Spleen (tissue), 11 donors: ENCODE measurements at regions not wholly inside any gene's neighbourhood (a gene's known extent, or its start where the extent isn't known, plus 50 kb on each side); places are given as distances from the start of the nearest gene placed in this dataset.

Source experiments
- DNase-seq: peaks from one replicate; pipeline ENCODE4 v3.0.0-alpha.2; 2020
- H3K27ac ChIP-seq, 8 donors: fragments of 200-600 bp; sonication (generic) in 7 of 8; 1 replicate in 4 of 8; 2 replicates in 4 of 8; pipeline versions ENCODE4 v1.5.0 to v1.8.0; 2016 to 2021; ENCODE audit warnings: inconsistent platforms in 4 of 8, mild to moderate bottlenecking in 4 of 8, moderate library complexity in 1 of 8
- H3K27me3 ChIP-seq, 7 donors: fragments of 200-600 bp; sonication (generic) in 6 of 7; replicated peaks in 1 of 7; 1 replicate in 4 of 7; 2 replicates in 3 of 7; pipeline versions ENCODE4 v1.5.0 to v1.8.0; 2016 to 2021; ENCODE audit warnings: inconsistent platforms in 3 of 7, mild to moderate bottlenecking in 1 of 7
- H3K36me3 ChIP-seq, 6 donors: fragments of 200-600 bp; sonication (generic) in 5 of 6; 1 replicate in 4 of 6; 2 replicates in 2 of 6; pipeline versions ENCODE4 v1.5.0 to v1.8.0; 2016 to 2021; ENCODE audit warnings: inconsistent platforms in 2 of 6
- H3K4me1 ChIP-seq, 6 donors: fragments of 200-600 bp; sonication (generic) in 5 of 6; 1 replicate in 3 of 6; 2 replicates in 3 of 6; pipeline versions ENCODE4 v1.5.0 to v1.8.0; 2016 to 2021; ENCODE audit warnings: inconsistent platforms in 3 of 6
- H3K4me3 ChIP-seq, 8 donors: fragments of 200-600 bp; sonication (generic) in 7 of 8; 1 replicate in 4 of 8; 2 replicates in 4 of 8; pipeline versions ENCODE4 v1.5.0 to v1.8.0; 2016 to 2021; ENCODE audit warnings: inconsistent platforms in 4 of 8, mild to moderate bottlenecking in 4 of 8, moderate library complexity in 2 of 8
- H3K9me3 ChIP-seq, 8 donors: fragments of 200-600 bp; sonication (generic) in 7 of 8; 1 replicate in 4 of 8; 2 replicates in 4 of 8; pipeline versions ENCODE4 v1.5.0 to v1.8.0; 2016 to 2021; ENCODE audit warnings: inconsistent platforms in 4 of 8
- POLR2A ChIP-seq, 3 donors: fragments of 450-650 bp; IDR thresholded peaks; one replicate each; pipeline ENCODE4 v1.5.1; 2017; ENCODE audit warnings: antibody characterized with exemption in 3 of 3, mild to moderate bottlenecking in 1 of 3
- POLR2AphosphoS5 ChIP-seq, 3 donors: sonication (generic); formaldehyde crosslinking; IDR thresholded peaks; one replicate each; pipeline ENCODE4 v1.5.1; 2017; ENCODE audit warnings: antibody characterized with exemption in 3 of 3
- WGBS, 5 donors: extraction: QIAGEN DNeasy Blood & Tissue Kit in 3 of 5; methylation state at CpG; one replicate each; pipeline versions ENCODE4 v1.1.5 to v1.1.7; 2013 to 2018; 5-methylcytosine and 5-hydroxymethylcytosine counted together
- intact Hi-C: fragments of 100-400 bp; cut with DNase I; formaldehyde crosslinking; loops from one replicate; pipeline ENCODE4 v1.15.0; 2023; ENCODE audit warnings: low total_unique reads
- TF ChIP-seq, protein P1 (sequence below), 11 experiments: fragments of 200-600 bp in 7 of 11; fragments of 450-650 bp in 4 of 11; sonication (generic) in 4 of 11; IDR thresholded peaks in 8 of 11; conservative IDR thresholded peaks in 3 of 11; 1 replicate in 7 of 11; 2 replicates in 4 of 11; pipeline versions ENCODE4 v1.4.0 to v1.8.0; 2016 to 2021; ENCODE audit warnings: antibody characterized with exemption in 11 of 11, inconsistent platforms in 4 of 11, mild to moderate bottlenecking in 1 of 11
- donor health status: healthy with polysubstance abuse.
- donor health status: DM: no; HTN: no; CAD: no; lungs with moderate emphysema.
- donor health status: DM: no; HTN: no; CAD: no.
- donor health status: Bipolar disorder and iron deficiency.
- donor health status: healthy.
- donor health status: DM: no; HTN: no; CAD: no.
- donor health status: DM: yes; HTN: yes; CAD: no.

DNA sequence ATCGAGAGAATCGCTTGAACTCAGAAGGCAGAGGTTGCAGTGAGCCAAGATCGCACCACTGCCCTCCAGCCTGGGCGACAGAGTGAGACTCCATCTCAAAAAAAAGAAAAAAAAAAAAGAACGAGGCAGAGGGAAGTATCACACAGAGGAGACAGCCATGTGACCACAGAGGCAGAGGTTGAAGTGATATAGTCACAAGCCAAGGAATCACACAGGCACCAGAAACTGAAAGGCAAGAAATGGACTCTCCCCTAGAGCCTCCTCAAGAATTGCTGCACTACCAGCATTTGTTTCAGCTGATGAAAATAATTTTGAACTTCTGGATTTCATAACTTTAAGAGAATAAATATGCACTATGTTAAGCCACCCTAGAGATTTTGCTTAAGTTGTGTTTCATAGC, 459.6 kb downstream of the PTPRC start:
- intact Hi-C loops, result no loop called here
- TF ChIP-seq, protein P1, sequence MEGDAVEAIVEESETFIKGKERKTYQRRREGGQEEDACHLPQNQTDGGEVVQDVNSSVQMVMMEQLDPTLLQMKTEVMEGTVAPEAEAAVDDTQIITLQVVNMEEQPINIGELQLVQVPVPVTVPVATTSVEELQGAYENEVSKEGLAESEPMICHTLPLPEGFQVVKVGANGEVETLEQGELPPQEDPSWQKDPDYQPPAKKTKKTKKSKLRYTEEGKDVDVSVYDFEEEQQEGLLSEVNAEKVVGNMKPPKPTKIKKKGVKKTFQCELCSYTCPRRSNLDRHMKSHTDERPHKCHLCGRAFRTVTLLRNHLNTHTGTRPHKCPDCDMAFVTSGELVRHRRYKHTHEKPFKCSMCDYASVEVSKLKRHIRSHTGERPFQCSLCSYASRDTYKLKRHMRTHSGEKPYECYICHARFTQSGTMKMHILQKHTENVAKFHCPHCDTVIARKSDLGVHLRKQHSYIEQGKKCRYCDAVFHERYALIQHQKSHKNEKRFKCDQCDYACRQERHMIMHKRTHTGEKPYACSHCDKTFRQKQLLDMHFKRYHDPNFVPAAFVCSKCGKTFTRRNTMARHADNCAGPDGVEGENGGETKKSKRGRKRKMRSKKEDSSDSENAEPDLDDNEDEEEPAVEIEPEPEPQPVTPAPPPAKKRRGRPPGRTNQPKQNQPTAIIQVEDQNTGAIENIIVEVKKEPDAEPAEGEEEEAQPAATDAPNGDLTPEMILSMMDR (IDR thresholded peaks at IDR 0.05 in 8 of 11, conservative IDR thresholded peaks at IDR 0.05 in 3 of 11), result no peak
- no peak for TF ChIP-seq POLR2AphosphoS5 (IDR thresholded peaks at IDR 0.05)
- TF ChIP-seq POLR2A (IDR thresholded peaks at IDR 0.05), result no peak
- Histone ChIP-seq H3K27ac (no peak overlapping the region), H3K36me3 (no peaks in the 10 kb centered on the region), H3K27me3 (no peaks in the 10 kb centered on the region), H3K4me3 (no peak overlapping the region), H3K4me1 (peaks cover 0 to 20% (median 2%) of the 10 kb centered on the region in 6 donors), H3K9me3 (peaks cover 0 to 6% (median 0%) of the 10 kb centered on the region in 8 donors)
- 77 to 83% (median 82%) methylated on average over 5 of the region's 5 CpGs for WGBS, 5 donors
- DNase-seq, result no peak

DNA sequence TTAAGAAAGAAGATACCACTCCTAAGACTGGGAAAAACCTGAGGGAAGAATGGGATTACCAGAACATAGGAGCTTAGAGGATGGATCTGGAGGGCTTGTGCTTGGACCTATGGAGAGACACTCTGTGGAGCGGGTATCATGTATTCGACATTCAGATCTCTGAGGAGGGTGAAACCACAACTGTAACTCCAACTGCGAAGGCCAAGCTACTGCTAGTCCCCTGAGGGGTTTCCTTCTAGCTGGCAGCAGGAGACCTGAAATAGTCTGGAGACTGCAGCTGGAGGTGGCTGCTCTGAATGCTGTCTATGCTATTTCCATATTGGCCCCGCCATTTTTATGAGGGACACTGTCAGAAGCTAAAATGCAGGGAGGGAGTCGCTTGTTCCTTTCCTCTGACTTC, 462.3 kb downstream of the PTPRC start:
- intact Hi-C loops, result no loop called here
- Histone ChIP-seq H3K4me1 (peaks cover 0 to 11% (median 0%) of the 10 kb centered on the region in 6 donors), H3K9me3 (peaks cover 0 to 6% (median 3%) of the 10 kb centered on the region in 8 donors), H3K36me3 (no peaks in the 10 kb centered on the region), H3K27ac (no peak overlapping the region), H3K27me3 (no peaks in the 10 kb centered on the region), H3K4me3 (no peak overlapping the region)
- TF ChIP-seq, protein P1 (IDR thresholded peaks at IDR 0.05 in 8 of 11, conservative IDR thresholded peaks at IDR 0.05 in 3 of 11), result no peak
- no peak for TF ChIP-seq POLR2AphosphoS5 (IDR thresholded peaks at IDR 0.05)
- no peak for TF ChIP-seq POLR2A (IDR thresholded peaks at IDR 0.05)
- no peak for DNase-seq
- WGBS, 5 donors, result 75 to 88% (median 85%) methylated on average over 5 of the region's 5 CpGs

DNA sequence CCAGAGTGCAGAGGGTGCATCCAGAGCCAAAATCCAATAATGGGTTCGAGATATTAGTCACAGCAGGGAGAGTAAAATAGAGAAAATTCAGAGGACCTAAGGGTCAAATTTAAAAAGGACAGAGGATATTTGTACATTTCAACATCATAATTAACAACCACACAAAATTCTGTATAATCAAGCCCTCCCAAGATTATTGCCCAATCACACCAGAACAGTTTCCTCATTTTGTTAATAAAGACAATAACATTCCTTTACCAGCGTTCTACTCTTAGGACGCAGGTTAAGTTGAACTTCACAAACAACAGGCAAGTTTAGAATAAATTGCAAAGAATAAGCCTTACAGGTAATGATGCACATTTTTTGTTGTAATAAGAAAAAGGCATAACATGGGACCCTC, 462.8 kb downstream of the PTPRC start:
- WGBS, 5 donors, result 63 to 90% (median 73%) methylated on average over 3 of the region's 3 CpGs
- Histone ChIP-seq H3K27me3 (no peaks in the 10 kb centered on the region), H3K36me3 (no peaks in the 10 kb centered on the region), H3K4me1 (peaks cover 0 to 6% (median 0%) of the 10 kb centered on the region in 6 donors), H3K4me3 (no peak overlapping the region), H3K9me3 (peaks cover 0 to 10% (median 5%) of the 10 kb centered on the region in 8 donors), H3K27ac (peak overlapping the region in 1 of 8 donors; percentile 8)
- intact Hi-C loops, result no loop called here
- TF ChIP-seq POLR2A (IDR thresholded peaks at IDR 0.05), result no peak
- TF ChIP-seq, protein P1 (IDR thresholded peaks at IDR 0.05 in 8 of 11, conservative IDR thresholded peaks at IDR 0.05 in 3 of 11), result no peak
- no peak for TF ChIP-seq POLR2AphosphoS5 (IDR thresholded peaks at IDR 0.05)
- DNase-seq, result no peak

DNA sequence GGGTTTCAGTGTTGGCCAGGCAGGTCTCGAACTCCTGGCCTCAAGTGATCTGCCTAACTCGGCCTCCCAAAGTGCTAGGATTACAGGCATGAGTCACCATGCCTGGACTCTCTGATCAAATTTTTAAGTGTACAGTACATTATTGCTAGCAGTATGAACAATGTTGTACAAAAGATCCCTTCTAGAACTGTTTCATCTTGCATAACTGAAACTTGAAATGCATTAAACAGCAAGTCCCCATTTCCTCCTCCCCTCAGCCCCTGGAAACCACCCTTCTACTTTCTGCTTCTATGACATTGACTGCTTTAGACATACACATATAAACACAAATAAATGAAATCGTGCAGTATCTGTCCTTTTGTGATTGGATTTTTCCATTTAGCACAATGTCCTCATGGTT, 463.4 kb downstream of the PTPRC start:
- WGBS, 5 donors, result 56 to 78% (median 72%) methylated on average over 3 of the region's 3 CpGs
- H3K4me1 ChIP-seq, result no peaks in the 10 kb centered on the region
- peaks cover 0 to 14% (median 4%) of the 10 kb centered on the region in 8 donors for H3K9me3 ChIP-seq
- no peak for DNase-seq
- intact Hi-C loops, result no loop called here
- H3K27ac ChIP-seq, result peak overlapping the region in 1 of 8 donors; percentile 8
- no peaks in the 10 kb centered on the region for H3K36me3 ChIP-seq
- H3K4me3 ChIP-seq, result no peak overlapping the region
- H3K27me3 ChIP-seq, result no peaks in the 10 kb centered on the region
- TF ChIP-seq, protein P1 (IDR thresholded peaks at IDR 0.05 in 8 of 11, conservative IDR thresholded peaks at IDR 0.05 in 3 of 11), result no peak
- TF ChIP-seq POLR2A (IDR thresholded peaks at IDR 0.05) (no peak), POLR2AphosphoS5 (IDR thresholded peaks at IDR 0.05) (no peak)
